ELR (cell line): ENCODE measurements at regions not wholly inside any gene's neighbourhood (a gene's known extent, or its start where the extent isn't known, plus 50 kb on each side); places are given as distances from the start of the nearest gene placed in this dataset.
"Not testable (repeated sequence)": the region's sequence is repeated elsewhere in the genome, so short reads cannot be mapped to it uniquely, and the experiment has no call there.

Source experiments
- DNase-seq: peaks from one replicate; pipeline ENCODE4 v3.0.0-alpha.2; 2015; ENCODE audit warnings: low read depth

DNA sequence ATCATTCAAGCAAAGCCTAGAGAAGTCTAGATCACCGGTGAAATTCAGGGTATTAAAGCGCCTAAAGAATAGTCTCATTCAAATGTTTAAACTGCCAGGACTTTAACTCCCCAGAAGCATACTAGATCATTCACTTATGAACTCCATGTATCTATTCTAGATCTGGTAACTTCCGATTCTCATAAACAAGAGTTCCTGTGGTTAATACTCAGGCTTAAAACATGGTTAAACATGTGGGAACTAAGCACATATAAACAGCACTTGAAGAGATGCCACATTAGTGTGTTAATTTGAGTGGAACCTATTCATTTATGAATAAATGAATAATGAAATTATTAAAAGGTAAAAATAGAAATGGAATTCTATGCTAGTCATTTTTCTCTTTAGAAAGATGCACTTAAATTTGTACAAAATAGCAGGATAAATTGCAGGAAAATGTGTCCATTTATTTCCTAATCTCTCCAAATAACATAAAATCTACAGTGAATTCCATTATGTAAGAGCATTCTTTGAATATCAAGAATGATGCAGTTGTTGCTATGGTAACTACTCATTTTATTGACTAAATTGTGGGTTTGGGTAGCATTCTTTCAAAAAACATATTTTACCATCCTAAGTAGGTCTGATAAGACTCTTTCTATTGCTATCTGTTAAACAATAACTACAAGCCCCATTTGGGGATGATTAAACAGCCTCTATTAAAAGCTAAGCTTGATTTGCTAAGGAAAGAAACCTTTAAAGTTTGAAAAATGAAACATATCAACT, 147.6 kb upstream of the TMEM168 start:
- peak; percentile 42 for DNase-seq

DNA sequence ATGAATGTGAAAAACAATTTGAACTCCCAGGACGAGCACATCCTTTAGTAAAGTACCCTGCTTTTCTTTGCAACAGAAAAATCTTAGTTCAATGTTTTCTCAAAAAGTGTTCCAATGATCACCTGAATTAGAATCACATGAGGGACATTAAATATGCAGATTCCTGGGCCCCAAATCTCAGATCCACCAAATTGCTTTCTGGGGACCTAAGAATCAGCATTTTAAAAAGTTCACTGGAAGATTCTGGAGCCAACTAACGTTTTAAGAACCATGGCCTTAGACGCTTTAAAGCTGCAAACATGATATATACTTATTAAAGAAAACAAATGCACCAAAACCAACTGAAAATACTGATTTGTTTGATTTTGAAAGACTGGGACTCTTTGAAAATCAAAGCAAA, 143.4 kb upstream of the TMEM168 start:
- DNase-seq, result no peak

DNA sequence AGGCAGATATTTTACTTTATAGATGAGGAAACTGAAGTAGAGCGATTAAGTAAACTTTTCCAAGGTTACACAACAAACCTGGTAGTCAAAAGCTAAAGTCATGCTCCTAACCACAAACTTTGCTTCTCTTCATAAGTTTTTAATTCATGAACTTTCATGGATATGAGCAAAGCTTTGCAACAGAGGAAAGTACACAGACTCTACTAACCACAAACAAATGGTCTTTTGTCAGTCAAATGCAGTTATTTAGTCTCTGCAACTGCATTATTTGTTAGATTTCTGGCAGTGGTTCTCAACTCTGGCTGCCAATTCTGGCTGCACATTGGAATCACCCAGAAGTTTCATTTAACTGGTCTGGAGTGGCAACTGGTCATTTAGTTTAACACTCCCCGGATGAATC, 140.6 kb upstream of the TMEM168 start:
- DNase-seq, result peak; percentile 29

DNA sequence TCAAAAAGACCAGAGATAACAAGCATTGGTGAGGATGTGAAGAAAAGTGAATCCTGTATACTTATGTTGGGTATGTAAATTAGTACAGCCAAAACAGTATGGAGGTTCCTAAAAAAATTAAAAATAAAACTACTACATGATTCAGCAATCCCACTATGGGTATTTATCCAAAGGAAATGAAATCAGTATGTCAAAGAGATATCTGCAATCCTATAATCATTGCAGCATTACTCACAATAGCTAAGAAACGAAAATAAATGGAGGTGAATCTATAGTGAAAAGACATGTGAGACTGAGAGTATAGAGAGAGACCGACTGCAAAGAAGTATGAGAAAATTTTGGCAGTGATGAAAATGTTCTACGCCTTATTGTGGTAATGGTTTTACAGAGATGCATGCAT, 139.2 kb upstream of the TMEM168 start:
- DNase-seq, result peak; percentile 26

DNA sequence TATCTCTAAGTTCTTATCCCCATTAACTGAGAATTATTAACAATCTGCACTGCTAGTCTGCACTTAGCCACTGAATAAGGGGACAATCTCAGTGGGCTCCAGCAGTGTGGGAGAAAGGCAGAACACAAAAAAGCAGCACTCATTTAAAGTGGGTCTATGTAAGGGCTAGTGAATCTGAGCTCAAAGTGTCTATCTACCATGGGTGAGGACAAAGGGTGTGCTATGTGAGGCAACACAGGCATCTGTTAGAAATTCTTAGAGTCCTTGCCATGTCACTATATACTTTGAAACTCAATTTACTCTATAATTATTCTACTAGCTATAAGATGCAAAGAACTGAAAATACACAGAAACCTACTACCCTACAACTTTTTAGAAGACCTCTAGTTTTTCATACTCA, 135.8 kb upstream of the TMEM168 start:
- DNase-seq, result no peak

DNA sequence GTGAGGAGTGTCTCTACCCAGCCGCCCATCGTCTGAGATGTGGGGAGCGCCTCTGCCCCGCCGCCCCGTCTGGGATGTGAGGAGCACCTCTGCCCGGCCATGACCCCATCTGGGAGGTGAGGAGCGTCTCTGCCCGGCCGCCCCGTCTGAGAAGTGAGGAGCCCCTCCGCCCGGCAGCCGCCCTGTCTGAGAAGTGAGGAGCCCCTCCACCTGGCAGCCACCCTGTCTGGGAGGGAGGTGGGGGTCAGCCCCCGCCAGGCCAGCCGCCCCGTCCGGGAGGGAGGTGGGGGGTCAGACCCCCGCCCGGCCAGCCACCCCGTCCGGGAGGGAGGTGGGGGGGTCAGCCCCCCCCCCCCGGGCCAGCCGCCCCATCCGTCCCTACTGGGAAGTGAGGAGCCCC, 132.4 kb upstream of the TMEM168 start:
- DNase-seq, result not testable (repeated sequence)

DNA sequence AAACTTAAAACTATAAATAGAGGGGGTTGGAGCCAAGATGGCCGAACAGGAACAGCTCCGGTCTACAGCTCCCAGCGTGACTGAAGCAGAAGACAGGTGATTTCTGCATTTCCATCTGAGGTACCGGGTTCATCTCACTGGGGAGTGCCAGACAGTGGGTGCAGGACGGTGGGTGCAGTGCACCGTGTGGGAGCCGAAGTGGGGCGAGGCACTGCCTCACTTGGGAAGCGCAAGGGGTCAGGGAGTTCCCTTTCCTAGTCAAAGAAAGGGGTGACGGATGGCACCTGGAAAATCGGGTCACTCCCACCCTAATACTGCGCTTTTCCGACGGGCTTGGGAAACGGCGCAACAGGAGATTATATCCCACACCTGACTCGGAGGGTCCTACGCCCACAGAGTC, 126.2 kb upstream of the TMEM168 start:
- not testable (repeated sequence) for DNase-seq

DNA sequence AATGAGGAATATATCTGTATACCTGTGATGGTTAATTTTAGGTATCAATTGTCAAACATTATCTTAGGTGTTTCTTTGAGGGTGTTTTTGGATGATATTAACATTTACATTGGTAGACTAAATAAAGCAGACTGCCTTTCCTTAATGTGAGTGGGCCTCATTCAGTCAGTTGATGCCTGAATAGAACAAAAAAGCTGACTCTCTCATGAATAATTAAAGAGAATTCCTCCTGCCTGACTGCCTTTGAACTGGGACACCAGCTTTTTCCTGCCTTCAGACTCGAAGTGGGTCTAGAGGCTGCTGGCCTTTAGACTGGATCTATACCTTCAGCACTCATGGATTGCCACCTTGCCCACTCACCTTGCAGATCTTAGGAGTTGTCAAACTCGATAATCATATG, 117.9 kb upstream of the TMEM168 start:
- no peak for DNase-seq

DNA sequence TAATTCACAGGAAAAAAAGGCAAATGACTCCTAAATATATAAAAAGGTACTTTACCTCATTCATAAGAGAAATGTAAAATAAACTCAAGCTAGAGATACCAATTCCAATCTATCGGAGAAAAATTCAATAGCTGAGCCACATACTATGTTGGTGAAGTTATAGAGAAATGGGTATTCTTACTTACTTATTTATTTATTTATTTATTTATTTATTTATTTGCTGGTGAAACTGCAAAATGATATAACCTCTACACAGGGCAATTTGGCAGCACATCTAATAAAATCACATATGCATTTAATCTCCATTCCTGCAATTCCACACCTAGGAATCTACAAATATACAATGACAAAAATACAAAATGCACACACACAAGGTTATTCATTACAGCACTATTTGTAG, 117.5 kb upstream of the TMEM168 start:
- DNase-seq, result no peak

DNA sequence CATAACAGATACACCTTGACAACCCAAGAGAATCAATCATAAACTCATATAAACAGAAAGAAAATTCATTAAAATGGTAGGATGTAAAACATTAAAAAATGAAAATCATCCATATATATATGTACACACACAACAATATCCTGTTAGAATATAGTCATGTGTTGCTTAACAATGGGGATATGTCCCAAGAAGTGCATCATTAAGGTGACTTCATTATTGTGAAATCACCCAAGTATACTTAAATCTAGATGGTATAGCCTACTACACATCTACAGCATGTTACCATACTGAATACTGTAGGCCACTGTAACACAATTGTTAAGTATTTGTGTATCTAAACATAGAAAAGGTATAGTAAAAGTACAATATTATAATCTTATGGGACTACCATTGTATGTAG, 115.8 kb upstream of the TMEM168 start:
- no peak for DNase-seq

DNA sequence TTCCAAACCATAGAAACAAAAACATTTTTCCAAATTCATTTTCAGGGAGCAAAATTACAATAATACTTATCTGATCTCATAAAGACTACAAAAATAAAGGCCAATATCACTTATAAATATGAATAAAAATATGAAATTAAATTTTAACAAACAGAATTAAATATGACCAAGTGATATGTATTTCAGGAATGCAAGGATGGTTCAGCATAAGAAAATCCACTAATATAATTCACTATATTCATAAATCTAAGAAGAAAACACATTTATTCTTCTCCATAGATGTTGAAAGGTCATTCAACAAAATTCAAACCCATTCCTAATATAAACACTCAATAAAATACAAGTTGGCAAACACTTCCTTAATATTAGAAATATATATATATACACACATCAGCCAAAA, 115.2 kb upstream of the TMEM168 start:
- DNase-seq, result no peak

DNA sequence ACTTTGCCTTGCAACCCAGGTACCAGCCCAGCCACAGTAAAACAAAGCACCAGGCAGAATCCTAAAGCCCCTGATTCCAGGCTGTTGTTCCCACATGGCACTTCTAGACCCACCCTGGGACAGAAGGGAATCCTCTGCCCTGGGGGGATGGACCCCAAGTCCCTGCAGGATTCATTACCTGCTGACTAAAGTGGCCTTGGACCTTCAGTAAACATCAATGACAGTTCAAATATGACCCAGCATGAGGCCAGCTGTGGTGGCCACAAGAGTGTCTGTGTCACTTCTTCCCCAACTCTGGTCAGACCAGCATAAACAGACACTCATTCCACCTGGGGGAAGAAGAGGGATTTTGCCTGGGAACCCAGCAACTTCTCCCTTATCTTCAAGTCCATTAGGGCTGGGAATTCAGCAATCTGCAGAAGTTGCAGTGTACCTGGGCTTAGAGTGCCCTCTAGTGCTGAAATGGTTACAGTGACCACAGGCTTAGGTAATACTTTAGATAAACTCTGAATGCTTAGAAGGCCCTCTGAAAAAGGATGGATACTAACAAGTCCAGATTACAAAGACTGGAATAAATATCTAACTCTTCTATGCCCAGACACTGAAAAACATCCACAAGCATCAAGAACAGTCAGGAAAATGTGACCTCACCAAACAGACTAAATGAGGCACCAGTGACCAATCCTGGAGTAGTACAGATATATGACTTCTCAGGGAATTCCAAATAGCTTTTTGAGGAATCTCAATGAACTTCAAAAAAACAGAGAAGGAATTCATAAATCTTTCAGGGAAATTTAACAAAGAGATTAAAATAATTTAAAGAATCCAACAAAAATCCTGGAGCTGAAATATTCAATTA, 108.5 kb upstream of the TMEM168 start:
- DNase-seq, result peak; percentile 71

DNA sequence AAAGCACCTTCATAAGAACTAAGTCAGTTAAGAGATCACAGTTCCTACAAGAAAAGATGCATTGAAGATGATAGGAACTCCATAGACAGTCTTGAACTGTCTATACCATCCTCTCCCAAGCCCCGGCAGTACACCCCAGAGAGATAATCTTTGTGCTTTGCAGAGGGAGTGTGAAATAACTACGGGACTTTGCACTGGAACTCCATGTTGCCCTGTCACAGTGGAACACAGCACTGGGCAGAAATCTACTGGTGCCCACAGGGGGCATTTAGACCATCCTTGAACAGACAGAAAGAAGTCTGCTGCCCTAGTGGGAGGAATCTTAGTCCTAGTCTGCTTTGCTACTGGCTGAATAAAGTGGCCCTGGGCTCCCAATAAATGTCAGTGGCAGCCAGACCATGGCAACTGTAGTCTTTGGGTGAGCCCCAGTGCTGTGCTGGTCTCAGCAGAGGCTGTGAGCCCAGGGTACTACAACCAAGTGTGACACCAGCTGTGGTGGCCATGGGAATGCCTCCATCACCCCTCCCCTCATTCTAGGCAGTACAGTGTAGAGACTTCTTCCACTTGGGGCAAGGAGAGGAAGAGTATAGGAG, 107.7 kb upstream of the TMEM168 start:
- no peak for DNase-seq

DNA sequence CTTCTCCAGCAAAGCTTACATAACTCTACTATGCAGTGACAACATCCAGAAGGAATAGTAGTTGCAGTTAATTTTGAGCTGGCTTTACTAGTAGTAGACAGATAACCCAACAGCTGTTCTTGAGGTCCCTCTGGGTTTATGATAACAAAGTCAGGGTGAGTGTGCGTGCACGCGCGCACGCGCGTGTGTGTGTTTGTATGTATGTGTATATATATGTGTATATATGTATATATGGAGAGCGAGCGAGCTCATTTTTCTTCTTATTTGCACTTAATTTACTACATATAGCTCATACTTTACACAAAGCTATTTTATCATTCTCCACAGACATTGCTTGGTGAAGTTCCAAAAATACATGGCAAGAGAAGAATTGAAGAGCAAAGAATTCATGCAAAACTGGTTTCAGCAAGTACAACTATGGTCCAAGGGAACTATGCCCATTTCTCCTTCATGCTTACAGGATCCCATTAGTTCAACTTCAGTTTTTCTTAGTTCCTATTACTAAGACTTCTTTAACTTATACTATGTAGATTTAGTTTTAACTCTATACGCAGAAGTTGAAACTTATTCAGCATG, 105.9 kb upstream of the TMEM168 start:
- no peak for DNase-seq

DNA sequence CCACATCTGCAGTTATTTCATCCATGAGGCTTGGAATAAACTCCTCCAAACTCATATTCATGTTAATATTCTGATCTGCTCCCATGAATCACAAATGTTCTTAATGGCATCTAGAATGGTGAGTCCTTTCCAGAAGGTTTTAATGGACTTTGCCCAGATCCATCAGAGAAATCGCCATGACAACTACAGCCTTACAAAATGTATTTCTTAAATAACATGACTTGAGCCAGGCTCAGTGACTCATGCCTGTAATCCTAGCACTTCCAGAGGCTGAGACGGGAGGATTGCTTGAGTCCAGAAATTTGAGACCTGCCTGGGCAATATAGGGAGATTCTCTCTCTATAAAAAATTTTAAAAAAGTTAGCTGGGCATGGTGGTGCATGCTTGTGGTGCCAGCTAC, 102.1 kb upstream of the TMEM168 start:
- peak; percentile 44 for DNase-seq

DNA sequence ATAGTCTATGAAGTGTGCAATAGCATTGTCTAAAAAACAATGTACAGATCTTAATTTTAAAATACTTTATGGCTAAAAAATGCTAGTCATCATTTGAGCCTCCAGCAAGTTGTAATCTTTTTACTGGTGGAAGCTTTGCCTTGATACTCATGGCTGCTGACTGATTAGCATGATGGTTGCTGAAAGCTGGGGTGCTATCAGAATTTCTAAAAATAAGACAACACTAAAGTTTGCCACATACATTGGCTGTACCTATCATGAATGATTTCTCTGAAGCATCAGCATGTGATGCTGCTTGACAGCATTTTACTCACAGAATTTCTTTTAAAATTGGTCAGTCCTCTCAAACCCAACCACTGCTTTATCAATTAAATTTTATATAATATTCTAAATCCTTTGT, 101.5 kb upstream of the TMEM168 start:
- no peak for DNase-seq

DNA sequence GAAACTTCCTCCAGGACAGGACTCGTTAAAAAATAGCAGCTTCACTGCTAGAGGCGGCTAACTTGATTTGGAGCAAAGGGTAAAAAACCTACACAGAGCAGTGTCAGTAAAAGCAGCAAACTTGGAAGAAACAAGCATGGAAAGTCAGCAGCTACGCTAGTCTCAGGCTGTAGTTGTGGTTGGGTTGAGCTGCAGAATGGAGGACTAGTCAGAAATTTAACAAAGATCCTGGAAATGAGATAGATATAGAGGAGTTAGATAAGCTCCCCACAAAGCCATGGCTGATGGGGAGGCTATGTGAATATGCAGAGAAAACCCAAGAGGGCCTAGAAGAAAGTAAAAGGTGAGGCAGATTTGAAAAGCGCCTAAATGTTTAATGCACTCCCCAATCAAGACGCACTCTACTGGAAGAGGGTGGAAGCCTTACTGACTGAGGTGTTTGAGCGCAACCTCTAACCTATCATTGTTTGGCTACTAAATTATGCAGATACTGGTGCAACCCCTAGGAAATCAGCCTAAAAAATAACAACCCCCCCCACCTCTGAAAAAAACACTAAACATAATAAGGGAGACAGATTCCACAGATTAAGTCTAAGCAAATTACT, 99.7 kb upstream of the TMEM168 start:
- DNase-seq, result no peak

DNA sequence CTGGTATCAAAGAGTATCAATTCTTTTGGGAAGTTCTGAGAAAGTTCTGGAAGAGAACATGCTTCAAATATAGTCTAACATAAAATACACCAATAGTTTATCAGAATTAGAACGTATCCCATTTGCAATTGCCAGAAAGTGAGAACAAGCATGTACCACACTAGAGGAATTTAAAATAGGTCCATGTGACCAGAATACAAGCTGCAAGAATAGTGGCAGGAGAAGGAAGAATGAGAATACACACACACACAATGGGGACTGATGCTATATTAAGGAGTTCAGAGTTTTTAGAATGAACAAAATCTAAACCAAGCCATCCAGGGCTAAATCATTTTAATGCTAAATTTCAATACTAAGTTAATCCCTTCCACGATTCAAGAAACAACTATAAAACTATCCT, 99.1 kb upstream of the TMEM168 start:
- DNase-seq, result no peak

DNA sequence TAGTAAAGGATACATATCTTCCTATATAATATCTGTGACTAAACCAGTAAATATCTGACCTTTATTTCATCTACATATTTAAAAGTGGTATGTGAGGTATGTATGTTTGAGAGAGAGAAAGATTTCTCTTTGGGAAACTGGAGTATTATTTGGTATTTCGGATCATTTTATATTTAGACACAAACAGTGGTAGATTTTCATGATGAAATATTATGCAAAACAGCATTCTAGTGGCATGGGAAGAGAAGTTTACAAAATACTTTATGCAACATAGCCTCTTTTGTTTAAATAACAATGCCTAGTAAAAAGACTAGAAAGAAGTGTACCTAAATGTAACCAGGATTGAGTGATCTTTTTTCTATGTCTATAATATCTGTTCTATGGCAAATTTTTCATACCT, 98.6 kb upstream of the TMEM168 start:
- DNase-seq, result no peak

DNA sequence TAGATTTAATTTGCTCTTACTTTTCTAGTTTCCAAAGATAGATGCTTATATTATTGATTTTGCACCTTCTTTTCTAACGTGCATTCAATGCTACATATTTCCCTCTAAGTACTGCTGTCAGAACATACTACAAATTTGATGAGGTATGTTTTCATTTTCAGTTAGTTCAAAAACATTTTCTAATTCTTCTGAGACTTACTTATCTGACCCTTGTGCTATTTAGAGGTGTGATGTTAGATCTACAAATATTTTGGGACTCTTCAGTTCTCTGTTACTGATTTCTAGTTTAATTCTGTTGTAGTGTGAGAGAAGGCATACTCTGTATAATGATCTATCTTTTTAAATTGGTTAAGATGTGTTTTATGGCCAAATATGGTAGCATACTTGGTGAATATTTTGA, 97.8 kb upstream of the TMEM168 start:
- no peak for DNase-seq

DNA sequence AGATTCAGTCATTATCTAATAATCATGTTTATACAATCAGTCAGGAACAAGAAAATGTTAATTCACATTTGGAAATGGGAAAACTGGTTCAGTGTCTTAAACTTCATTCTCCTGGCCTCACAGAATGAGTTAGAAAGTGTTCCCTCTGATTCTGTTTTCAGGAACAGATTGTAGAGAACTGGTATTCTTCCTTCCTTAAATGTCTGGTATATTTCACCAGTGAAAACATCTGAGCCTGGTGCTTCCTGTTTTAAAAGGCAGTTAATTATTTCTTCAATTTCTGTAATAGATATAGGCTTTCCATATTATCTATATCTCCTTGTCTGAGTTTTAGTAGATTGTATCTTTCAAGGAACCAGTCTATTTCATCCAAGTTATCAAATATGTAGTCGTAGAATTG, 97.1 kb upstream of the TMEM168 start:
- DNase-seq, result no peak

DNA sequence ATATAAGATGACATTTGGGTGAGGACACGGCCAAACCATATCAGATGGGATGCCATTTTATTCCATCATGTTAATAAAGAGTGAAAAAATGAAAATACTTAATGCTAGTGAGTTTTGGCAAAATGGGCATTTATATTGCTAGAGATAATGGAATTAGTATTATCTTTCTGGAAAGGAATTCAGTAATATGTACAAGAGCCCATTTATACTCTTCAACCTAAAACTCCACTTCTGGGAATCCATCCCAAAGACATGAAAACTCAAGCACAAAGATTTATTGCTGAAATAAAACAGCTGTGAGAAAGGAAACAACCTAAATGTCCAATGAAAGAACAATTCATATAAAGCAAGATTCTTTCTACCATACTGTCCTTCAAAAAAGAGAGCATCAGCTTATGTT, 96.0 kb upstream of the TMEM168 start:
- no peak for DNase-seq
